SIG-M5 treated with dmso at 0.1 percent for 504 hours (cell line): ENCODE measurements at regions not wholly inside any gene's neighbourhood (a gene's known extent, or its start where the extent isn't known, plus 50 kb on each side); places are given as distances from the start of the nearest gene placed in this dataset.

ENCODE experiments used
- DNase-seq: peaks from one replicate; lab custom pipeline; 2025; ENCODE audit not compliant: unreplicated experiment; lab: John Stamatoyannopoulos, UW

GRCh38 chr7:69130396-69130795, 467.9 kb upstream of the AUTS2 start:
- no peak for DNase-seq

DNA sequence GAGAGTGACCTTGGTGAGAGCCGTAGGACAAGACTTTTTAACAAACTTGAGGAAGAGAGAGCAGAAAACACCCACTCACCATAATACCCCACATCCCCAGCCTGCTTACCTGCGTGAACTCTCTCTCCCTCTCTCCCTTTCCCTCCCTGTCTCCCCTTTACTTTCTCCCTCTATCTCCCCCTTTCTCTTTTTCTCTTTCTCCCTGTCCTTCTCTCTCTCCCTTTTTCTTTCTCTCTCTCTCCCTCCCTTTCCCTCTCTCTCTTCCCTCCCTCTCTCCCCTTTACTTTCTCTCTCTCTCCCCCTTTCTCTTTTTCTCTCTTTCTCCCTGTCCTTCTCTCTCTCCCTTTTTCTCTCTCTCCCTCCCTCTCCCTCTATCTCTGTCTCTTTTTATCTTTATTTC, 464.0 kb upstream of the AUTS2 start:
- no peak for DNase-seq

GRCh38 chr7:69147631-69148030, 450.6 kb upstream of the AUTS2 start:
- no peak for DNase-seq

DNA sequence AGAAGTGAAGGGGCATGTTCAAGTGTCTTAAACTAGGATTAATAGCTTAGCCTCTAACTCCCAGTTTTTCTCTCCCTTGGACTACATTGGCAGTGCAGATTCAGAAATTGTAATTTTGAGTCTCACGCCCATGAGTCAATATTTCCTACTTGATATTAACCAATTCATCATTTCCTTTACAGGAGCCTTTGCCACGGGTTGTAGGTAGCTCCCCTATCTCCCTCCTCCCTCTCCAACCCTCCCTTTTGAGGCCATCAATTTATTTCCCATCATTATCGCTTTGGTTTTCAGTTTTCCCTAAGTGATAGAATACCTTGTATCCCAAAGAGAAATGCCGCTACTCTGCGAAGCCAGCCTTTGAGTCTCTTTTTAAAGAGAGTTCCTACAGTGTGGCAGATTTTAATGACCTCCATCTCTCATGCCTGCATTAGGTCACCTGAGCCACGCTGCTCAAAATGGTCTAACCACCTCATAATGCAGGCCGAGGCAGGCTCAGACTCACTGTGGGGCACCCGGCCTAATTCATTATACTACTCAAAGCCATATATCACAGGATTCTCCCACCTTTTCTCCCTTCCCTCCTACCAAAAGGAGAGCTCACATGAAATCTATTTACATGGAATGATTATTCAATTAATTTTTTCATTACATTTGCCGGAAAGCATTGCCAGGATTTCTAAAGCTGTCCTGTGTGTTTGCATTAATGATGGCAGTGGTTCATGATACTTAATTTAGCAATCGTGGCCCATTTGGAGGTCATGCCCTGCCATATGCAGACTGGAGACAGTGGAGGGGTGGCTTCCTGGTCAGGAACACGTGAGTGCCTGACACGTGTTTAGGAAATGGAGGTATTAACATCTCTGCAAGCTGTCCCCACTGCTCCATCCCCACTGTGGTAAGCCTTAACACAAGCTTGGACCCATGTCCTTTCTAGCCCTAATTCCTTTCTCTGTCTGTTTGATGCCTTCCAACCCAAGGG, 448.2 kb upstream of the AUTS2 start:
- DNase-seq: no peak

- DNase-seq: no peak
Observed at GRCh38 chr7:69162326-69162725, 435.9 kb upstream of the AUTS2 start.

GRCh38 chr7:69162931-69163670, 435.2 kb upstream of the AUTS2 start:
- no peak for DNase-seq

DNA sequence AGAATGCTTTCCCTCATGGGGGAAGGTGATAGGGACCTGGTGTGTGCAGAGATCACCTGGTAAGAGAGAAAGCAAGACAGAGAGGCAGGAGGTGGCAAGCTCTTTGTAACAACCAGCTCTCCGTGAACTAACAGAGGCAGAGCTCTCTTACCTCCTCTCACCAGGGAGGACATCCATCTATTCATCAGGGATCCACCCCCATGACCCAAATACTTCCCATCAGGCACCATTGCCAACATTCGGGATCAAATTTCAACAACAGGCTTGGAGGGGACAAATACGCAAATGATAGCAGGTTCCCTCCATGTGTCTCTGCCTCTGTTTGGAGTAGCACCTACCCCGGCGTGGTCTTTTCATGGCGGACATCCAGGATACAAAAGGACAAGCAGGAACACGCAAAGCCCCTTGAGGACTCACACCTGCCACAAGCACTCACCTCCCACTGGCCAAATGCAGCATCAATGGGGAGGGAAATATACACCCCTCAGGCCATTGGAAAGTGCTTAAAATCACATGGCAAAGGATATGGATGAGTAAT, 431.2 kb upstream of the AUTS2 start:
- no peak for DNase-seq

DNA sequence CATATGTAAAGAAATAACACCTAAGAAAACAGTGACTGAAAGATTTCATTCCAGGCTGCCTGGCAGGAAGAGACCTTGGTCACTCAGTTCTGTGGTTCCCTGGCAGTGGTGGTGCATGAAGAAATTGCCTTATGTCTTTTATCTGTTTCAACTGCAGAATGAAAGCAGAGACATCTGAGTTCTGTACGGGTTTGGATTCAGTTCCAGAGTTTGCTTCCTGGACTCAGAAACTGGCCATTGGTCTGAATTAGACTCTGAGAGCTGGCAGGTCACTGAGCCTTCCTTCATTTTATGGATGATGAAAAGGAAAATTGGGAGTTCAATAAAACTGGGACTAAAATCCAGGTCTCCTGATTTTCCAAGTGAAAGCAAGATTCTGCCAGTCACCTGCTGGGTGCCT, 428.9 kb upstream of the AUTS2 start:
- no peak for DNase-seq

DNA sequence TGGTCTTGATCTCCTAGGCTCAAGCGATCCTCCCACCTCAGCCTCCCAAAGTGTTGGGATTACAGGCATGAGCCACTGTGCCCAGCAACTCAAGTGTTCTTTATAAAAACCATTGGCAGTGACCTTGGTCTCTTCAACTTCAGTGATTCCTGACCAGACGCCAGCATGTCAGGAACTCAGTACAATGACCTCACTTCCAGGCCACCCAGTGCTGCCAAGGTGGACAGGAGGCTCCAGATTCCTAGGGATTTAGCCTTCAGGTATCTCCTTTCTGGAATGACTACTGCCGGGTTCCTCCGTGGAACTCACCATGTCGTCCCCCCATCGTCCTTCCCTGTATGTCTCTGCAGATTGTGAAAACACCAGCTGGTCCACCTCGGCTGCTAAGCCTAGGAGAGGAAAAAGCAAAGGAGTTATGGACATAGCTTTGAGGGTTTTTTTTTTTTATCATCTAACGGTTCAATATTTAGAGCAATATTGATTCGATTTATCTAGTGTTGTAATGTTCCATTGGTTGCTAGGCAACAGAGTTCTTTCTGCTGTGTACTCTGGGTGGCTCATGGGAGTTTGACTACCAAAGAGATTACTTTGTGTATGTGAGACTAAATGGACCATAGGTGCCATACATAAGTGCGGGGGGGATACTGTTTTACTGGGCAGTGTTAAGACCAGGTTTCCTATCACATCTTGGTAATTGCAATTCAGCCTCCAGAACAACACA, 425.8 kb upstream of the AUTS2 start:
- no peak for DNase-seq

GRCh38 chr7:69173341-69173740, 424.9 kb upstream of the AUTS2 start:
- no peak for DNase-seq

DNA sequence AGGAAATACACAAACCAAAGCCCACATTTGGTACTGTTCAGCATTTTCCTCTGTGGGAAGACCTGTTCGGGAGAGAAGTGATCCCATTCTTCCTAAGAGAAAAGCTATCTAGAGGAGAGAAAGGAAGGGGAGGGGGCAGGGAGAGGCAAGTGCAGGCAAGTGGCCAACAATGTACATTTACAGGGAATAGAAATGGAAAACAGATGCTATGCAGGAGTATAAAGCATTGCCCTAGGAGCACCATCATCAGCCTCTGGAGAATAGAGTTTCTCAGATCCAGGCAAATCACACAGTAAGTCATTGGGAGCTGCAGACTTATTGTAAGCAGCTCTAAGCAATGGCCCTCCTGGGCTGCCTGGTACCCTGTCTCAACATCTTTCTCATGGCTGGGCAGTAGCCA, 424.4 kb upstream of the AUTS2 start:
- no peak for DNase-seq

- no peak for DNase-seq
Observed at GRCh38 chr7:69176841-69177240, 421.4 kb upstream of the AUTS2 start.

DNA sequence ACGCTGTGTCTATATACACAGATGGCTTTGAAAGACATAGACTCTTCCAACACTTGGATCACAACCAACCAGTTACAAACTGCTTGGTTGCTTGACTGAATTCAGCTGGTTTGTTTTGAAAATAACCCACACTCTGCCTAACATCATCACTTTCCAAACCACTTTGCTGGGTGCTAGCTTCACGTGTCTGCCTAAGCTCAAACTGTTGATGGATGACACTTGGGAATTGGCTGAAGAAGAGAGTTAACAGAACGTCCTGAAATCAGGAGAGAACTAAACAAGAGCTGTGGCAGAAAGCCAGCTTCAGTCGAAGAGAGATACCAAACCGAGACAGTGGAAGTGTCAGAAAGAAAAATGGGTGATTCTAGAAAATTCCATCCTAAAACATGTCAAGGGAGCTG, 420.8 kb upstream of the AUTS2 start:
- DNase-seq: no peak

DNA sequence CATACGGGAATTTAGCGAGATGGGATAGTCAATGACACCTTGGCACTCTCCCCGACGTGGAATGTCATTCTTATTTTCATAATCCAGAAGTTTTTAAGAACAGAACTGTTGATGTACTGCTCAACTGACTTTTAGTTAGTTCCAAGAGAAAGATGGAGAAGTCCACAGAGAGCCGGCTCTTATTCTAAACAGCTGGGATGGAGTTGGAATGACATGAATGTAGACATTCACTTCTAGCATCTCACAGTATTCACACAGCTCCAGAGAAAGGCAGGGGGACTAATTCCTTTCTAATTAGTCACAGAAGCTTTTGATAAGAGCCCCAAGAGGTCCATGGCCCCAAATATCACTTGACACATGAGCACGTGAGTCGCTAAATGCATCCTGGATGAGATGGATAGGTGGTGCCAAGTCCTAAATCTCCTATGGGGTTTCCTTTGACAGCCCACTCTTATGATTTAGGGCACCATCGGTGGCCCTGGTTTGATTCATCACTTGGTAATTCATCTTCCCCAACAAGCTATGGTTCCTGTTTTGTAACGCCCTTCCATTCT, 420.3 kb upstream of the AUTS2 start:
- no peak for DNase-seq

DNA sequence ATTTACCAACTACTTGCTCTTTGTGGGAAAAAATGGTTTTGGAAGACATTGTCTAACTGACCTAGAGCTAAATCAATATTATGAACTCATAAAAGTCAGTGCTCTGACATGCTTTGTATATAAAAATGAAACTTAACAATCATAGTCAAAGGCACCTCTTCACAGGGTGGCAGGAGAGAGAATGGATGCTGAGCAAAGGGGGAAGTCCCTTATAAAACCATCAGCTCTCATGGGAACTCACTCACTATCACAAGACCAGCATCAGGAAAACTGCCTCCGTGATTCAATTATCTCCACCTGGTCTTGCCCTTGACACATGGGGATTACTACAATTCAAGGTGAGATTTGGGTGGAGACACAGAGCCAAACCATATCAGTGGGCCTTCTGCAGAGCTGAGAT, 417.6 kb upstream of the AUTS2 start:
- no peak for DNase-seq

DNA sequence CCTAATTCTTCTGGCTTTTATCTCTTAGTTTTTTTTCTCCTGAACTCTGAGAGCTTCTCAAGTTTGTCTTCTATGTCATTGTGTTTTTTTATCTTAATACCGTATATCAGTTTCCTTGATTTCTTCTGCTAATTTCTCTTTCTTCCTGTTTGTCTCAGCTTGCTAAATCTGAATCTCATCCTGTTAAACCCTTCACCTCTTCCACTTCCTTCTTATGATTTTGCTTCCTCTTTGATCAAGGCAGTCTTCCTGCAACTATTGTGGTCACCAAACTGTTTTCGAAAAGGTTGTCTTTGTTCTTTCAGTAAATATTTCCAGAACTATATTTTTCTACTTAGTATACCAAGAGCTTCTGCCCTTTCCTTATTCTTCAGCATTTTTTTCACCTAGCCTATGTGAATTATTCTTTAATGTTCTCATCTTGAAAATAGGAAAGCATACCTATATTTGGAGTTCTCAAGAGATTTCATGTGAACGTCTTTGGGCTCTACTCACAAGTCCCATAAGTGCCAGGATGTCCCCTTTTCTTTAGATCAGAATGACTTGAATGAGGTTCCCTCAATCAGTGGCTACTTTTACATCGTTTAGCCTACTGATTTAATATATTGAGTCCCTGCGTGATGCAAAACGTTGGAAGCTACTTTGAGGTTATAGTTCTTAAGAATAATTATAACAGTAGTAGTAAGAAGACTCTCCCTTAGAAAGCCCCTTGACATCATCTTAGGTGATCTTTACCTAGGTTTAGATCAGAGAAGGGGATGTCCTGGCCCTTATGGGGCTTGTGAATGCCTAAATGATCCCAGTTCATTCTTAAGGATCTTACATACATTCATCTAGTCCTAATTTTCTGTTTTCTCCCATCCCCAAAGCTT, 415.4 kb upstream of the AUTS2 start:
- no peak for DNase-seq

DNA sequence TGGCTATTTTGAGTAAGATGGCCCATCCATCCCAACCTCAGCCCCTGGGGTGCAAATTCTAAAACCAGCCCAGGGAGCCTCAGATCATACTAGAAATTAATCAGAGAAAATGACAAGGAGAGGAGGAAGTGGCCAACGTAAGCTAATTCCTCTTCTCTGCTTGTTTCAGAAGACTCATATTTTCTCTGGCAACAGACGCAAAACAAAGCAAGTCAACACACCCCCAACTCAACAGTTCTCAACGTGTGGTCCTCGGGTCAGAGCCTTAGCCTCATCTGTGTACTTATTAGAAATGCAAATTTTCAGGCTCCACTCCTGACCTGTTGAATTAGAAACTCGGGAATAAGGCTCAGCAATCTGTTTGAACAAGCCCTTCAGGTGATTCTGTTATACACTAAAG, 413.9 kb upstream of the AUTS2 start:
- no peak for DNase-seq

DNA sequence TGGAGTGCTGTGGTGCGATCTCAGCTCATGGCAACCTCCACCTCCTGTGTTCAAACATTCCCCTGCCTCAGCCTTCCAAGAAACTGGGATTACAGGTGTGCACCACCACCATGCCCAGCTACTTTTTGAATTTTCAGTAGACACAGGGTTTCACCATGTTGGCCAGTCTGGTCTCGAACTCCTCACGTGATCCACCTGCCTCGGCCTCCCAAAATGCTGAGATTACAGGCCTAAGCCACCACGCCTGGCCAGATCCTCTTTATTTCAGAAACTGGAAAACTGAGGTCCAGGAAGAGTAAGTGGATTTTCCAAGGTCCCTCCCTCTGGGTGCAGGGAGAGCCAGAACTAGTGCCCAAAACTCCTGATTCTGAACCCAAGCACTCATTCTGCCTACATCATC, 413.1 kb upstream of the AUTS2 start:
- no peak for DNase-seq

DNA sequence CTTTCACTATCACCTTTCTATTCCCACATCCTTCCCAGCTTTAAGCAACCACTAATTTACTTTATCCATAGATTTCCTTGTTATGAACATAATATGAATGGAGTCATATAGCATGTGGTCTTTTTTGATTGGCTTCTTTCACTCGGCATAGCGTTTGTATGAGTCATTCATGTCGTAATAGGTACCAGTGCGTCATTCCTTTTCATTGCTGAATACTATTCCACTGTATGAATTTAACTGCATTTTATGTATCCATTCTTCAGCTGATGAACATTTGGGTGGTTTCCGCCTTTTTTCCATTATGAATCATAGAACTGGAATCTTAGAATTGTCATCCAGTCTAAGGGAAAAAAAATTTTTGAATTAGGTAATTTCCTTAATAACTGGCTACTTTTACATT, 411.3 kb upstream of the AUTS2 start:
- DNase-seq: no peak

GRCh38 chr7:69187824-69188333, 410.4 kb upstream of the AUTS2 start:
- no peak for DNase-seq
